GM12872 (cell line): ENCODE measurements at regions not wholly inside any gene's neighbourhood (a gene's known extent, or its start where the extent isn't known, plus 50 kb on each side); places are given as distances from the start of the nearest gene placed in this dataset.

Experiments
- CTCF ChIP-seq: IDR thresholded peaks from 3 replicates; pipeline ENCODE4 v1.5.1; 2011; ENCODE audit warnings: low read depth, mild to moderate bottlenecking, low read length, moderate library complexity; ENCODE audit not compliant: insufficient read depth

DNA sequence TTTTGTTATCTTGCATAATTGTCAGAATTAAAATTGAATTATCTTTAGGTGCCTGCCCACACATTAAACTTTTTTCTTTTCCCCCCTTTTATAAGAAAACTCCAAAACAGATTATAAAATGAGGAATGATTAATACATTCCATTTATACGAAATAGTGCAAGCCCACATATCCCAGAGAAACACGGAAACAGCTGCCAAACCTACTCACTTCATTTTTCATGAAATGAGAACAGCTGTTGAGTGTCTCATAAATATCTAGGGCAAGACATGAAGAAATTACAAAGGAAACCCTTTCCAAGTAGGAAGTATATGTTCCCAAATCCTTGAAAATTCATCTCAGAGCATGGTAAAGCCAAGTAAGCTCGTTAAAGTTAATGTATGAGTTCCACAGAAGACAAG lies 459.4 kb upstream of the NMUR2 start:
- TF ChIP-seq CTCF: no peak

DNA sequence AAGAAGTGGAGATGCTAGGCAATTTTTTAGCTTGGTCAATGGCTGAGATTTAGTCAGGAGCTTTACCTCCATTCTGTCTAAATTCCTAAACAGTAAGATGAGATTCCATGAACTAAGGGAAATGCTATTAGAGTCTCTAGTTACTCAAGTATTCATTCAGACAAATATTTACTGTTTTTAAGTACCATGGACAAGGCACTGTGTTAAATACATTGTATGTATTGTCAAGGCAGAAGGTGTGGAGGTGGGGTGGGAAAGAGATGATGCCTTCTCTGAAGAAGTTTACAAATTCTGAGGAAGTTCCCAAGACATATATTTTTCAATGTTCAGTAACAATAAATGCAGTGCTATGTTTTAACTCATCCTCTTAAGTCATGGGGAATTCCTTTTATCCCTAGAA lies 459.9 kb upstream of the NMUR2 start:
- TF ChIP-seq CTCF: no peak

DNA sequence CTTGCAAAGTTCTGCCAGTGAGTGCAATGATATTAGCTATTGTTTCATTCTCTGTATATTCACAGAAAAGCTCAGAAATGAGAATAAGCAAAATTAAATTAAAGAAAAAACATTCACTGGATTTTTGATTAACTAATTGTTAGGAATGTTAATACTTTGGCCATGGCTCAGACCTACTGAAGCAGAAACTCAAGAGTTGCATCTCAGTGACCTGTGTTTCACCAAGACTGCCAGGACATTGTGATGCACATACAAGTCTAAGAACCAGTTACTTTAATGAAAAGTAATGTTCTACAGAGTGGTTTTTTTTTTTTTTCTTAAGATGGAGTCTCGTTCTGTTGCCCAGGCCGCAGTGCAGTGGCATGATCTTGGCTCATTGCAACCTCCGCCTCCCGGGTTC lies 464.9 kb upstream of the NMUR2 start:
- TF ChIP-seq CTCF: no peak

GRCh38 chr5:152882621-152883020 lies 477.5 kb upstream of the NMUR2 start:
- no peak for TF ChIP-seq CTCF

DNA sequence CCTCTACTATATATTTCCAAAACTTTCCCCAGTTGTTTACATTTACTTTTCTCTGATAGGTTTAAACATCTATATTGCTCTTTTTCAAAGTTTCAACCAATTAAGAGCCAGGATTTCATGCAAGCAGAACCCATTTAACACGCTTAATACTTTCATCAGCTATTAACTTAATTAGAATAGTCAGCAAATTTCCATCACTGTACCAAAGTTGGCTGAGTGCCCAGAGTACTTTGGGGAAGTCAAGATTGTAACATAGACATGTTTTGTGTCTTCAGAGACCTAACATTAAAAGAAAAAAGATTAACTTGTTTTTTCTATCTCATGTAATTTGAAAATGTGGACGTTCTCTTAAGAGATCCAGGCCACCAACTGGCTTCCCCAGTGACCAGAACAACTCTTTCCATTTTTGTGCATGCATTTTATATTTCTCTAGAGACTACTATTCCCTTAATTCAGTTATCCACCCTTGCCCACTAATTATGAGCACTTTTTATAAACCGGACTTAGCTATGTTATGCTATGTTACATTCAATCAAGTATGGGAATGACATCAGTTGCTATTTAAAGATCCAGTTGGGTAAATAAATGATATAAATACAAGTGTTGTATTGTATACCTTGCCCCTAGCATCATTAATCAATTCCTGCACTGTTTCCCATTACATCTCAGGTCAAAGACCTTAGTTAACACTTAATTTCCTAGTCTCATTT lies 478.1 kb upstream of the NMUR2 start:
- TF ChIP-seq CTCF: no peak

DNA sequence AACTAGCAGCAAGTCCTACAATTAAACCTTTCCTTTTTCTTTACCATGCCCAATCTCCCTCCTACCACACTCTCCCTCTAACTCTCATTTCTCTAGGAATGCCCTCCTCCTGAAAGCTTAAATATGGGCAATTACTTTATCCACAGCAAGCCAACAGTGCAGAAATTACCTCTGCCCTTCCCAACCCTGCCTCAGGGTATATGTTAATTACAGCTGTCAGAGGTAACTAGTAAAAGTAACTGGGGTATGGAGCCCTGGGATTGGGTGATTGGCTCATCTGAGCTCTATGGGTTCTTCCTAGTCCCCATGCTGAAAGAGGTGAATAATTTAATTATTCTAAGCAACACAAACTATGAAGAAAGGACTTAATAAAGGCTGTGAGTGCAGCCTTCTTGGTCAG lies 478.9 kb upstream of the NMUR2 start:
- no peak for TF ChIP-seq CTCF

DNA sequence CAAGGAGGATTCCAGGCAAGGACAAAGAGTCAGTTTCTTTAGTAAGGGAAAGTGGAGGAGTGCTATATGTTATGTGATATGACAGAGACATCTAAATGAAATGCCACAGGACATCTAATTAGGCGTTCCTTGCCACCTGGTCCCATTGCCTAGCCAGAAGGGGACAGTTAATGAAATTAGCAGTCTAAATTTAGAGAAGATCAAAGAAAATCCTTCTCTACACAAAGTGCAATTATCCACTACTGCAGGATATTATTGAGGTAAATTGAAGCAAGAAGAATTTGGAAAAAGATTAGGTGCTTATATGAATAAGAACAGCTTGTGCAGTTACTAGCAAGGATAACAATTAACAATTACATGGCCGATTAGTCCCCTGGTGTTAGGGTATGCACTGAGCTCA lies 495.3 kb upstream of the NMUR2 start:
- TF ChIP-seq CTCF: no peak

DNA sequence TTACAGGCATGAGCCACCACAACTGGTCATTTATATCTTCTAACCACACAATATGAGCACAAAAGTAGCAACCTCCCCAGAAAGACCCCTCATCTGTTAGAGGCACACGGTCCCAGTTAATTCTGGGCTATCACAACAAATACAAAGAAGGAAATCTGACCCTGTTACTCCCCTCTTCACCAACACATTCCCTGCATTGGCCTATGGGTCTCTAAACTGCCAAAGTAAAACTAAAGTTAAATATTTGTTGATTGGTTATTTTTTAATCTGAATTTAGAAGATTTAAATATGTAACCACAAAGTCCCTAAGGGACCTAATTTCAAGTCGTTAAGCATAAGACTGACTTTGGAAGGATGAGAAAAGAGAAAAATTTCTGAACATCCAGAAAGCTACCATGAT lies 496.7 kb upstream of the NMUR2 start:
- no peak for TF ChIP-seq CTCF
